ENCODE measurements at regions not wholly inside any gene's neighbourhood (a gene's known extent, or its start where the extent isn't known, plus 50 kb on each side); places are given as distances from the start of the nearest gene placed in this dataset.

- TF ChIP-seq CTCF (IDR thresholded peaks at IDR 0.05) (no peak), POLR2A (IDR thresholded peaks at IDR 0.05) (no peak)
These were observed 521.1 kb upstream of the ANKRD30A start for GRCh38 chr10:36604316-36604715.
